HG02571 (cell line): ENCODE measurements at regions not wholly inside any gene's neighbourhood (a gene's known extent, or its start where the extent isn't known, plus 50 kb on each side); places are given as distances from the start of the nearest gene placed in this dataset.

ENCODE experiments used
- ATAC-seq: cut with Tn5 transposase; IDR thresholded peaks from one replicate; pipeline ENCODE4 v1.9.1; 2021; ENCODE audit warnings: mild to moderate bottlenecking, moderate library complexity; ENCODE audit not compliant: unreplicated experiment

GRCh38 chr2:146869328-146869727 is 975.5 kb upstream of the ACVR2A start:
- ATAC-seq: no peak

- no peak for ATAC-seq
Observed at GRCh38 chr2:146868051-146868450, 976.8 kb upstream of the ACVR2A start.

GRCh38 chr2:146867477-146867986 is 977.3 kb upstream of the ACVR2A start:
- ATAC-seq: no peak

GRCh38 chr2:146853741-146854444 is 990.9 kb upstream of the ACVR2A start:
- no peak for ATAC-seq

GRCh38 chr2:146852661-146853060 is 992.2 kb upstream of the ACVR2A start:
- ATAC-seq: no peak

GRCh38 chr2:146850746-146851145 is 994.1 kb upstream of the ACVR2A start:
- ATAC-seq: no peak

- no peak for ATAC-seq
Observed at GRCh38 chr2:146847846-146848245, 997.0 kb upstream of the ACVR2A start.

- no peak for ATAC-seq
Observed at GRCh38 chr2:146844226-146844990, 1000.4 kb upstream of the ACVR2A start.

- no peak for ATAC-seq
Observed at GRCh38 chr2:146837857-146838256, 1007.0 kb upstream of the ACVR2A start.

- ATAC-seq: no peak
Observed at GRCh38 chr2:146826388-146826787, 1018.4 kb upstream of the ACVR2A start.

- ATAC-seq: no peak
Observed at GRCh38 chr2:146821836-146822316, 1023.0 kb upstream of the ACVR2A start.

- ATAC-seq: no peak
Observed at GRCh38 chr2:146820672-146821071, 1024.2 kb upstream of the ACVR2A start.

GRCh38 chr2:146818122-146818521 is 1026.7 kb upstream of the ACVR2A start:
- no peak for ATAC-seq

GRCh38 chr2:146817613-146818012 is 1027.2 kb upstream of the ACVR2A start:
- no peak for ATAC-seq

- no peak for ATAC-seq
Observed at GRCh38 chr2:146814971-146815370, 1029.9 kb upstream of the ACVR2A start.

GRCh38 chr2:146807568-146808168 is 1037.2 kb upstream of the ACVR2A start:
- no peak for ATAC-seq

GRCh38 chr2:146806364-146807005 is 1038.3 kb upstream of the ACVR2A start:
- ATAC-seq: no peak

- ATAC-seq: no peak
Observed at GRCh38 chr2:146804288-146804687, 1040.5 kb upstream of the ACVR2A start.

- ATAC-seq: no peak
Observed at GRCh38 chr2:146801886-146802285, 1042.9 kb upstream of the ACVR2A start.

- ATAC-seq: no peak
Observed at GRCh38 chr2:146786396-146786795, 1058.4 kb upstream of the ACVR2A start.

- ATAC-seq: no peak
Observed at GRCh38 chr2:146785101-146785500, 1059.7 kb upstream of the ACVR2A start.
